GM12878 (cell line): ENCODE measurements at regions not wholly inside any gene's neighbourhood (a gene's known extent, or its start where the extent isn't known, plus 50 kb on each side); places are given as distances from the start of the nearest gene placed in this dataset.
A peak's percentile ranks its signal among the peaks of the same experiment; 100 is the strongest.
"Not testable (repeated sequence)": the region's sequence is repeated elsewhere in the genome, so short reads cannot be mapped to it uniquely, and the experiment has no call there.

Source experiments
- ATAC-seq: fragments of 200-7000 bp; cut with Tn5 transposase; 3 replicates; pipeline ENCODE4 v1.9.1; 2020; ENCODE audit warnings: mild to moderate bottlenecking, moderate library complexity
- BruUV-seq: library from RNA; stranded (reverse); fragments of 400-500 nt; replicated peaks from 2 replicates; lab custom pipeline; 2021; lab: Mats Ljungman, UMichigan
- CTCF ChIA-PET: fragments of 300-600 bp; sonication (Branson Sonifier 250); formaldehyde crosslinking; extraction: SDS; loops from one replicate; lab custom pipeline; 2021; ENCODE audit warnings: inconsistent platforms; lab: Yijun Ruan, JAX
- POLR2A ChIA-PET: fragments of 350-600 bp; formaldehyde crosslinking; extraction: SDS; loops from one replicate; lab custom pipeline; 2021; ENCODE audit warnings: inconsistent platforms; lab: Charles Lee
- RAD21 ChIA-PET: fragments of 300-600 bp; sonication (Branson Sonifier 250); formaldehyde crosslinking; loops from one replicate; lab custom pipeline; 2023; ENCODE audit warnings: antibody characterized with exemption; ENCODE audit not compliant: unreplicated experiment; lab: Charles Lee
- SMC1A ChIA-PET: fragments of 300-600 bp; sonication (Branson Sonifier 250); formaldehyde crosslinking; loops from one replicate; lab custom pipeline; 2023; ENCODE audit not compliant: unreplicated experiment, uncharacterized antibody; lab: Charles Lee
- DNase-seq: peaks from one replicate; pipeline ENCODE4 v3.0.0-alpha.2; 2011; ENCODE audit warnings: low read depth, low spot score
- FAIRE-seq: peaks from 3 replicates; lab custom pipeline; 2011; peaks lifted over from hg19 to GRCh38; lab: Jason Lieb, UNC
- H2AFZ ChIP-seq: 2 replicates; pipeline ENCODE4 v1.6.0; 2011; ENCODE audit warnings: low read depth, low read length, control low read depth; ENCODE audit not compliant: control insufficient read depth
- H3K27ac ChIP-seq: 2 replicates; pipeline ENCODE4 v1.5.1; 2011; ENCODE audit warnings: control low read depth; ENCODE audit not compliant: control insufficient read depth, insufficient read depth
- H3K27me3 ChIP-seq, 2 experiments: replicated peaks in 1 of 2; 2 replicates each; pipeline versions ENCODE4 v1.6.0 to v1.6.1; 2011; ENCODE audit warnings: low read length in 1 of 2; ENCODE audit not compliant: control insufficient read depth in 2 of 2, insufficient read depth in 2 of 2
- H3K36me3 ChIP-seq, 2 experiments: 2 replicates each; pipeline ENCODE4 v1.5.1; 2011; ENCODE audit warnings: low read length in 1 of 2; ENCODE audit not compliant: control insufficient read depth in 2 of 2, insufficient read depth in 2 of 2
- H3K4me1 ChIP-seq: 2 replicates; pipeline ENCODE4 v1.6.1; 2011; ENCODE audit warnings: mild to moderate bottlenecking, low read length, moderate library complexity, mixed read lengths; ENCODE audit not compliant: control insufficient read depth, insufficient read depth
- H3K4me2 ChIP-seq: 2 replicates; pipeline ENCODE4 v1.6.0; 2011; ENCODE audit warnings: control low read depth; ENCODE audit not compliant: control insufficient read depth, insufficient read depth
- H3K4me3 ChIP-seq: fragments of 200-600 bp; sonication (generic); 2 replicates; pipeline ENCODE4 v1.5.1; 2016
- H3K79me2 ChIP-seq: 2 replicates; pipeline ENCODE4 v1.6.0; 2011; ENCODE audit warnings: low read length; ENCODE audit not compliant: control insufficient read depth, insufficient read depth
- H3K9ac ChIP-seq: 2 replicates; pipeline ENCODE4 v1.8.0; 2011; ENCODE audit warnings: low read length, control low read depth, mixed read lengths; ENCODE audit not compliant: control insufficient read depth, insufficient read depth
- H3K9me3 ChIP-seq: replicated peaks from 3 replicates; pipeline ENCODE4 v1.5.1; 2011; ENCODE audit warnings: mild to moderate bottlenecking, low read length; ENCODE audit not compliant: control insufficient read depth, insufficient read depth
- H4K20me1 ChIP-seq: 2 replicates; pipeline ENCODE4 v1.6.0; 2011; ENCODE audit not compliant: control insufficient read depth, insufficient read depth
- EZH2 ChIP-seq: IDR thresholded peaks from 2 replicates; pipeline ENCODE4 v1.6.1; 2012; ENCODE audit warnings: low read depth, mild to moderate bottlenecking, control low read depth, inconsistent platforms, low read length, borderline replicate concordance; ENCODE audit not compliant: control insufficient read depth
- IRF4 ChIP-seq: IDR thresholded peaks from 2 replicates; pipeline ENCODE4 v1.6.1; 2011; ENCODE audit warnings: low read depth, low read length
- JUNB ChIP-seq: IDR thresholded peaks from 2 replicates; pipeline ENCODE4 v1.6.1; 2016; ENCODE audit warnings: antibody characterized with exemption, mild to moderate bottlenecking
- MEF2A ChIP-seq: IDR thresholded peaks from 2 replicates; pipeline ENCODE4 v1.6.1; 2011; ENCODE audit warnings: low read depth, mild to moderate bottlenecking, low read length, moderate library complexity; ENCODE audit not compliant: insufficient read depth
- MTA3 ChIP-seq: IDR thresholded peaks from 2 replicates; pipeline ENCODE4 v1.6.1; 2012; ENCODE audit warnings: low read length, inconsistent platforms, borderline replicate concordance
- NFIC ChIP-seq: IDR thresholded peaks from 2 replicates; pipeline ENCODE4 v1.6.1; 2012; ENCODE audit warnings: low read depth, mild to moderate bottlenecking, inconsistent platforms, low read length, moderate library complexity
- NFYA ChIP-seq: IDR thresholded peaks from 2 replicates; pipeline ENCODE4 v1.6.1; 2011; ENCODE audit warnings: low read depth, mild to moderate bottlenecking, low read length, improper control_type of control experiment, borderline replicate concordance
- SMAD5 ChIP-seq: IDR thresholded peaks from 2 replicates; pipeline ENCODE4 v1.6.1; 2016; ENCODE audit warnings: antibody characterized with exemption, low read depth
- SPI1 ChIP-seq: IDR thresholded peaks from 2 replicates; pipeline ENCODE4 v1.6.1; 2011; ENCODE audit warnings: low read depth, mild to moderate bottlenecking, low read length, moderate library complexity, borderline replicate concordance; ENCODE audit not compliant: insufficient read depth
- TCF3 ChIP-seq: IDR thresholded peaks from 2 replicates; pipeline ENCODE4 v1.6.1; 2012; ENCODE audit warnings: low read depth, mild to moderate bottlenecking, low read length, borderline replicate concordance; ENCODE audit not compliant: insufficient read depth
- ZBED1 ChIP-seq: IDR thresholded peaks from 2 replicates; pipeline ENCODE4 v1.6.1; 2016; ENCODE audit warnings: borderline replicate concordance
- ZNF217 ChIP-seq: fragments of 450-650 bp; IDR thresholded peaks from 2 replicates; pipeline ENCODE4 v1.6.1; 2017; ENCODE audit warnings: antibody characterized with exemption, mild to moderate bottlenecking
- ZNF384 ChIP-seq: IDR thresholded peaks from 2 replicates; pipeline ENCODE4 v1.6.1; 2012; ENCODE audit warnings: low read depth, mild to moderate bottlenecking, low read length, improper control_type of control experiment, borderline replicate concordance
- WGBS: methylation state at CpG from one replicate; pipeline ENCODE4 v1.1.6; 2016; ENCODE audit warnings: low lambda C conversion rate; ENCODE audit not compliant: insufficient replicate concordance, insufficient coverage; ENCODE audit errors: missing lambda C conversion rate; 5-methylcytosine and 5-hydroxymethylcytosine counted together
- in situ Hi-C: fragments of 300-500 bp; cut with MboI; formaldehyde crosslinking; loops from 9 replicates; pipeline ENCODE4 v1.14.3; 2018; ENCODE audit warnings: mixed read lengths
- intact Hi-C: fragments of 100-400 bp; cut with micrococcal nuclease; formaldehyde crosslinking; loops from one replicate; pipeline ENCODE4 v1.14.2; 2022; ENCODE audit not compliant: unreplicated experiment

- Histone ChIP-seq H3K4me3 (no peak overlapping the region), H3K79me2 (no peaks in the 10 kb centered on the region), H4K20me1 (no peaks in the 10 kb centered on the region), H3K4me1 (no peaks in the 10 kb centered on the region), H3K27me3 (no peaks in the 10 kb centered on the region), H2AFZ (no peak overlapping the region)
- BruUV-seq, result no TSS peak
- SMC1A ChIA-PET, result no interaction called here
- POLR2A ChIA-PET, result no interaction called here
- TF ChIP-seq SMAD5, result no peak
- no peak for TF ChIP-seq SPI1
- no peak for TF ChIP-seq ZNF384
- no peak for TF ChIP-seq ZBED1
- no peak for TF ChIP-seq MTA3
- TF ChIP-seq NFIC, result no peak
- TF ChIP-seq JUNB, result no peak
- no peak for TF ChIP-seq MEF2A
- TF ChIP-seq NFYA, result no peak
- TF ChIP-seq, all 136 proteins: peak for 0
- Histone ChIP-seq H3K4me2 (no peak overlapping the region), H3K36me3 (no peaks in the 10 kb centered on the region), H3K27ac (no peak overlapping the region), H3K9ac (no peak overlapping the region), H3K9me3 (no peaks in the 10 kb centered on the region)
- ChIA-PET RAD21 (no interaction called here), CTCF (no interaction called here)
- intact Hi-C loops (no loop called here), in situ Hi-C loops (no loop called here)
- no peak for FAIRE-seq
- no peak for DNase-seq
- ATAC-seq, result no peak
- WGBS, result 0% methylated on average over 1 of the region's 1 CpG
Observed at GRCh38 chr7:19284136-19284535, 138.9 kb upstream of the FERD3L start.

- Histone ChIP-seq H3K79me2 (no peaks in the 10 kb centered on the region), H3K4me1 (no peaks in the 10 kb centered on the region), H2AFZ (no peak overlapping the region), H3K4me2 (no peak overlapping the region), H3K9me3 (no peaks in the 10 kb centered on the region), H3K27me3 (no peaks in the 10 kb centered on the region), H3K4me3 (no peak overlapping the region), H4K20me1 (no peaks in the 10 kb centered on the region), H3K9ac (no peak overlapping the region), H3K27ac (no peak overlapping the region), H3K36me3 (no peaks in the 10 kb centered on the region)
- CTCF ChIA-PET, result no interaction called here
- no TSS peak for BruUV-seq
- SMC1A ChIA-PET, result no interaction called here
- DNase-seq, result no peak
- FAIRE-seq, result no peak
- intact Hi-C loops, result no loop called here
- peak; percentile 31; the same call in 1 of the 3 replicates for ATAC-seq
- TF ChIP-seq ZNF217, result no peak
- TF ChIP-seq EZH2, result no peak
- no peak for TF ChIP-seq IRF4
- TF ChIP-seq TCF3, result no peak
- peak; percentile 81 for TF ChIP-seq SPI1
- in situ Hi-C loops, result no loop called here
- POLR2A ChIA-PET, result no interaction called here
- RAD21 ChIA-PET, result no interaction called here
Observed at GRCh38 chr7:19275000-19275399, 129.8 kb upstream of the FERD3L start.

- in situ Hi-C loops, result not testable (repeated sequence)
Observed at GRCh38 chr7:19272329-19272728, 127.1 kb upstream of the FERD3L start.

More at GRCh38 chr7:19272329-19272728, 127.1 kb upstream of the FERD3L start:
- 51% methylated on average over 6 of the region's 6 CpGs for WGBS
- H3K4me3 ChIP-seq, H3K9me3 ChIP-seq, H3K9ac ChIP-seq, H3K4me1 ChIP-seq, ATAC-seq, DNase-seq, H3K36me3 ChIP-seq, H4K20me1 ChIP-seq, CTCF ChIA-PET, intact Hi-C loops, H2AFZ ChIP-seq, FAIRE-seq, H3K79me2 ChIP-seq, H3K27me3 ChIP-seq, H3K4me2 ChIP-seq, BruUV-seq, POLR2A ChIA-PET, RAD21 ChIA-PET, H3K27ac ChIP-seq: not testable (repeated sequence)
- SMC1A ChIA-PET, result interaction anchor here (0.5 to 1.0 kb wide), 2 partner anchors 150 to 1147 kb away, joined by 3 read pairs; no protein-coding TSS in a partner anchor
